ENCODE measurements at regions not wholly inside any gene's neighbourhood (a gene's known extent, or its start where the extent isn't known, plus 50 kb on each side); places are given as distances from the start of the nearest gene placed in this dataset.
"Not testable (repeated sequence)": the region's sequence is repeated elsewhere in the genome, so short reads cannot be mapped to it uniquely, and the experiment has no call there.

DNA sequence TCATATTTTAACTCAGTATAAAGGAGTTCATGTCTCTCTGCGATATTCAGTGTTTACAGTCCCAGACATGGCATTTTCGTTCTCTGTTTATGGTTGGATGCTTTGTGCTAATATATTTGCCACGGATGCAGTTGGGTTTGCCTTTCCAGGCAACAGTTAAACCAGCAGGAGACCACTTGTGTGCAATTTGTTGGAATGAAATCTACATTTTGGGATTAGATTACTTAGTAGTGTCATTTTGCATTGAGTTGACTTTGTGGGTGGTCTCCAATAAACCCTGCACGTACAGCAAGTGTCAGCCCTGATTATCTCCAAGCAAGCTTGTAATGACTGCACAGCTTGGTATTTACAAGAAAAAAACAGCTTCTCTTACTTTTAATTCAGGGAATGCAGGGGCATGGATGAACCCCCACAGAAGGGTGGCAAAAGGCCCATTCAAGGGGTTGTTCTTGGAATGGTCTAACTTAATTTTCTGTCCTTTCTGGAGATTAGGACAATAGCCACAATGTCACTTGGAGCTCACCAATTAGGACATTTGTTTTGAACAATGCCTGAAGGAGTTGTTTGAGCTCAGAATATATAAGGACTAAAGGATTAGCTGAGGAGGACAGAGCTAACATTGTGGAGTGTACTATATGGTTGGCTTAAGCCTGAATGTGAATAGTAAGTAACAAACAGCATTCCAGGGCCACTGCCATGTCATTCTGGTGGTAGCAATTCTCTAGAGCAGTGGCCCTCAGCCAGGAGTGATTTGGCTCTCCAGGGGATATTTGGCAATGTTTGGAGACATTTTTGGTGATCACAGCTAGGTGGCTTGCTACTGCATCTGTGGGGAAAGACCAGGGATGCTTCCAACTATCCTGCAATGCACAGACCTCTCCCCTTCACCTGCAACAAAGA lies 121.5 kb downstream of the SLC4A3 start:
- DNase-seq (no peak), ATAC-seq (no peak)
- intact Hi-C loops (cut with DNase I): no loop called here
- no peaks in the 10 kb centered on the region for H3K27me3 ChIP-seq
- H3K27ac ChIP-seq: no peak overlapping the region
- no peaks in the 10 kb centered on the region for H3K9me3 ChIP-seq
- 62 to 67% methylated on average over 4 of the region's 4 CpGs for WGBS, 2 donors
- H3K4me3 ChIP-seq: no peak overlapping the region
- TF ChIP-seq, protein P1, sequence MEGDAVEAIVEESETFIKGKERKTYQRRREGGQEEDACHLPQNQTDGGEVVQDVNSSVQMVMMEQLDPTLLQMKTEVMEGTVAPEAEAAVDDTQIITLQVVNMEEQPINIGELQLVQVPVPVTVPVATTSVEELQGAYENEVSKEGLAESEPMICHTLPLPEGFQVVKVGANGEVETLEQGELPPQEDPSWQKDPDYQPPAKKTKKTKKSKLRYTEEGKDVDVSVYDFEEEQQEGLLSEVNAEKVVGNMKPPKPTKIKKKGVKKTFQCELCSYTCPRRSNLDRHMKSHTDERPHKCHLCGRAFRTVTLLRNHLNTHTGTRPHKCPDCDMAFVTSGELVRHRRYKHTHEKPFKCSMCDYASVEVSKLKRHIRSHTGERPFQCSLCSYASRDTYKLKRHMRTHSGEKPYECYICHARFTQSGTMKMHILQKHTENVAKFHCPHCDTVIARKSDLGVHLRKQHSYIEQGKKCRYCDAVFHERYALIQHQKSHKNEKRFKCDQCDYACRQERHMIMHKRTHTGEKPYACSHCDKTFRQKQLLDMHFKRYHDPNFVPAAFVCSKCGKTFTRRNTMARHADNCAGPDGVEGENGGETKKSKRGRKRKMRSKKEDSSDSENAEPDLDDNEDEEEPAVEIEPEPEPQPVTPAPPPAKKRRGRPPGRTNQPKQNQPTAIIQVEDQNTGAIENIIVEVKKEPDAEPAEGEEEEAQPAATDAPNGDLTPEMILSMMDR (IDR thresholded peaks at IDR 0.05): no peak
- no peak for TF ChIP-seq POLR2A (IDR thresholded peaks at IDR 0.05)
- no peaks in the 10 kb centered on the region for H3K36me3 ChIP-seq (replicated peaks in 1 of 2; ENCODE audit: insufficient read depth in 1 of 2, low read depth in 2 of 2)
- H3K4me1 ChIP-seq: no peaks in the 10 kb centered on the region

DNA sequence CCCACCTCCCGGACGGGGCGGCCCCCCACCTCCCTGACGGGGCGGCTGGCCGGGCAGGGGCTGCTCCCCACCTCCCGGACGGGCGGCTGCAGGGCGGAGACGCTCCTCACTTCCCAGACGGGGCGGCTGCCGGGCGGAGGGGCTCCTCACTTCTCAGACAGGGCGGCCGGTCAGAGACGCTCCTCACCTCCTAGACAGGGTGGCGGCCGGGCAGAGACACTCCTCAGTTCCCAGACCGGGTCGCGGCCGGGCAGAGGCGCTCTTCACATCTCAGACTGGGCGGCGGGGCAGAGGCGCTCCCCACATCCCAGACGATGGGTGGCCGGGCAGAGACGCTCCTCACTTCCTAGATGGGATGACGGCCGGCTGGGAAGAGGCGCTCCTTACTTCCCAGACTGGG lies 123.7 kb downstream of the SLC4A3 start:
- H3K27me3 ChIP-seq; H3K4me1 ChIP-seq; H3K27ac ChIP-seq; H3K9me3 ChIP-seq; ATAC-seq; H3K4me3 ChIP-seq; intact Hi-C loops (cut with DNase I); DNase-seq; H3K36me3 ChIP-seq (replicated peaks in 1 of 2; ENCODE audit: insufficient read depth in 1 of 2, low read depth in 2 of 2): not testable (repeated sequence)
- 91 to 100% methylated on average over 1 to 24 of the region's 34 CpGs for WGBS, 2 donors

DNA sequence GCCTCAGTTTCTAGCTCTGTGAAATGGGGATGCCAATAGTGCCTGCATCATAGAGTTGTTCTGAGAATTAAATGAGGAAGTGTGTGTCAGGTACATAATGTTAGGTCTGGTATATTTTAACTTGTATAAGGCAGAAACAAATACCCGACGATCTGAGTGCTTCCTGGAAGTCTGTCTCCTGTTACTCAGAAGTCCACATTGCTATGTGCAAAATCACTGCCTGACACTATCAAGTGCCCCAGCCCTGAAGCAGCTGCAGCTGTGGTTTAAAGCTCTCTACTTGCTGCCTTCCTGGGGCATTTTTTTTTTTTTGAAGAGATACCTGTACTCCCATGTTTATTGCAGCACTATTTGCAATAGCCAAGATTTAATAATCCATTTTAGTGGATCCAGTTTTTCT lies 125.3 kb downstream of the SLC4A3 start:
- WGBS, 2 donors: 56 to 59% methylated on average over 2 of the region's 2 CpGs
- Histone ChIP-seq H3K27me3 (no peaks in the 10 kb centered on the region), H3K4me3 (no peak overlapping the region), H3K36me3 (replicated peaks in 1 of 2; ENCODE audit: insufficient read depth in 1 of 2, low read depth in 2 of 2) (no peaks in the 10 kb centered on the region), H3K27ac (no peak overlapping the region), H3K9me3 (no peaks in the 10 kb centered on the region), H3K4me1 (no peaks in the 10 kb centered on the region)
- TF ChIP-seq, protein P1 (IDR thresholded peaks at IDR 0.05): no peak
- TF ChIP-seq POLR2A (IDR thresholded peaks at IDR 0.05): no peak
- ATAC-seq (no peak), DNase-seq (no peak)
- intact Hi-C loops (cut with DNase I): no loop called here

DNA sequence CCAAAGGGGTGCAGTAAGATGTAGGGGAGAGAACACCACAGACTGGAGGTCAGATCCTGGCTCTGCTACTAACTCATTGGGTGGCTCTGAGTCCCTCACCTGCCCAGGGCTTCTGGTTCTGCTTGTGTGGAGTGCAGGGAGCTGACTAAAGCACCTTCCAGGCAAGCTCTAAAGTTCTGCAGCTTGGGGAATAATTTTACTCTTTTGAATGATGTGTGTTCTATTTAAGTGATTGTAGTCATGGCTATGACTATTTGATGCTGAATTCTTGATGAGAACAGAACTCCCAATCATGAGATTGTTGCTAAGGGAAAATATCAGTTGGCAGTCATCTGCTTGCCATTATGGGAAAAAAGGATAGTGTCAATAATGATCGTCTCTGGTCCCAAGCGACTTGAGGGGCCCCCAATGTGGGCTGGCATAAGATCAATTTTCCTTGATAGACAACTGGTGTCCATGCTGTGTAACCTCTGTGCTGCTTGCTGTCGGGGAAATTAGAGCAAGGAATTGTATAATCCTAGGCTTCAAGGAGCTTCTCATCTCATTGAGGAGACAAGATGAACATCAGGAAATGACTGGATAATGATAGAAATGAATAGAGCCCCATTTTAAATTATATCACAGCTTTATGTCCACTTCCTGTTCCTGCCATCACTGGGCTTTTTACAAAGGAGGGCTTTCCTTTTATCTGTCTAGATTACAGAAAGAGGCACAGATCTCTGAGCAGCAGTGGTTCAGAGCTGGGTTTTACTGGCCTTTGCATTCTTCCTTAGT lies 131.7 kb downstream of the SLC4A3 start:
- no peak overlapping the region for H3K4me3 ChIP-seq
- no peak overlapping the region for H3K27ac ChIP-seq
- no peaks in the 10 kb centered on the region for H3K27me3 ChIP-seq
- intact Hi-C loops (cut with DNase I): no loop called here
- no peak for ATAC-seq
- no peak for DNase-seq
- 32 to 33% methylated on average over 3 of the region's 3 CpGs for WGBS, 2 donors
- no peaks in the 10 kb centered on the region for H3K4me1 ChIP-seq
- H3K36me3 ChIP-seq (replicated peaks in 1 of 2; ENCODE audit: insufficient read depth in 1 of 2, low read depth in 2 of 2): no peaks in the 10 kb centered on the region
- no peak for TF ChIP-seq POLR2A (IDR thresholded peaks at IDR 0.05)
- TF ChIP-seq, protein P1 (IDR thresholded peaks at IDR 0.05): no peak
- H3K9me3 ChIP-seq: no peaks in the 10 kb centered on the region

DNA sequence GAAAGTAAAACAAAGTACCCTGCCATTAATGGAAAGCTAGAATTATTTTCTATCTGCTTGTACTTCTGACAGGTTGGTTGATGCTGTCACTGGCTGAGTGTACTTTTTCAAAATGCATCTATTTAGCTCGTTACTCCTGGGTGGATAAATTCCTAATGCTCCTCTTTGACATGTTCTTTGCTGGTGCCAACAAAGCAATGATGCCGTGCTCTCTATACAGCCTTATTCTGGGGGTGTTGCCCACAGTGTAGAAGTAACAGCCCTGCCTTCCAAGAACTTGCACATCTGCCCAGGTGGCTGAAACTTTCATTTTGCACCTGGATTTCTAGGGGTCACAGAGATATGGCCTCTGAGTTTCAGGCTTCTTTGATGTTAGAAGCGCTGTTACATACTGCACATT lies 132.4 kb downstream of the SLC4A3 start:
- Histone ChIP-seq H3K4me1 (no peaks in the 10 kb centered on the region), H3K9me3 (no peaks in the 10 kb centered on the region), H3K27me3 (no peaks in the 10 kb centered on the region), H3K4me3 (no peak overlapping the region), H3K36me3 (replicated peaks in 1 of 2; ENCODE audit: insufficient read depth in 1 of 2, low read depth in 2 of 2) (no peaks in the 10 kb centered on the region), H3K27ac (no peak overlapping the region)
- ATAC-seq (no peak), DNase-seq (no peak)
- TF ChIP-seq, protein P1 (IDR thresholded peaks at IDR 0.05): no peak
- TF ChIP-seq POLR2A (IDR thresholded peaks at IDR 0.05): no peak
- WGBS, 2 donors: 52 to 61% methylated on average over 3 of the region's 3 CpGs
- intact Hi-C loops (cut with DNase I): no loop called here

All from body of pancreas (tissue), 4 donors.